ENCODE measurements at regions not wholly inside any gene's neighbourhood (a gene's known extent, or its start where the extent isn't known, plus 50 kb on each side); places are given as distances from the start of the nearest gene placed in this dataset.

- no peak for ATAC-seq (ENCODE audit: insufficient number of reproducible peaks, low FRiP score, low read depth)
- Histone ChIP-seq H3K27ac (no peak overlapping the region), H3K36me3 (no peaks in the 10 kb centered on the region), H3K4me1 (ENCODE audit: control insufficient read depth in 1 of 2, low read depth in 2 of 2) (no peaks in the 10 kb centered on the region), H3K4me3 (no peak overlapping the region), H3K27me3 (replicated peaks; ENCODE audit: insufficient read depth) (no peaks in the 10 kb centered on the region), H3K9me3 (peaks cover 2% of the 10 kb centered on the region)
- no peak for DNase-seq (ENCODE audit: low spot score)
- TF ChIP-seq CTCF (IDR thresholded peaks at IDR 0.05) = no peak
These were observed 216.4 kb upstream of the MYT1L start for GRCh38 chr2:2547451-2547850.

GRCh38 chr2:2546046-2546445, 215.0 kb upstream of the MYT1L start:
- Histone ChIP-seq H3K27me3 (replicated peaks; ENCODE audit: insufficient read depth) (no peaks in the 10 kb centered on the region), H3K4me3 (no peak overlapping the region), H3K27ac (no peak overlapping the region), H3K36me3 (no peaks in the 10 kb centered on the region), H3K4me1 (ENCODE audit: control insufficient read depth in 1 of 2, low read depth in 2 of 2) (no peaks in the 10 kb centered on the region), H3K9me3 (no peaks in the 10 kb centered on the region)
- ATAC-seq (ENCODE audit: insufficient number of reproducible peaks, low FRiP score, low read depth) = no peak
- no peak for TF ChIP-seq CTCF (IDR thresholded peaks at IDR 0.05)
- DNase-seq (ENCODE audit: low spot score) = no peak

DNA sequence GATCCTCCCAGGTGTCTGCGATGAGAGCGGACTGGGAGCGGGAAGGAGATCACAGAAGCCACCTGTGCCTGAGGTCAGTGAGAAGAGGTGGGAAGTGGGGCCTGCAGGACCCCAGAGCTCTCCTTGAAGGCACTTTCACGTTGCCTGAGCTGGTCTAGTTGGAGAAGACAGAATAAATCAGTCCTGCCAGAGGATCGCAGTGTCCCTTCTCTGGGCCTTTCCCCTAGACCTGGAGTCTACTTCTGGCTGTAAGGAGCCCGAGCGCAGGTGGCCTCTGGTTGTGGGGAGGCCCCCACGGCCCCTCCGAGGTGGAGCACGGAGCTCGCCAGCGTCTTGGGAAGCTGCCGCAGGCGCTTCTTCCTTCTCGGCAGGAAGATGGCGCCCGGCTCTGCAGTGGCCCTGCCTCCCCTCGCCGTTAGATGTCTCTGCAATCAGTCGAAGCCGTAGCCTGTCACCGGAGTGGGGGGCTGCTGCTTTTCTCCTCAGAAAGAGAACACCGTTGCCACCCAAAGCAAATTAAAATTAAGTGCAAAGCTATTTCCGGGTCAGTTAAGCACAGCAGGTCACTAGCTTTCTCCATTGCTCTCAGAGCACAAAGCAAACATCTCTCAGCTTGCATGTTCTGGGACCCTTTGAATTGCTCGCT, 212.0 kb upstream of the MYT1L start:
- no peak for DNase-seq (ENCODE audit: low spot score)
- no peak overlapping the region for H3K27ac ChIP-seq
- no peaks in the 10 kb centered on the region for H3K27me3 ChIP-seq (replicated peaks; ENCODE audit: insufficient read depth)
- ATAC-seq (ENCODE audit: insufficient number of reproducible peaks, low FRiP score, low read depth) = no peak
- no peaks in the 10 kb centered on the region for H3K4me1 ChIP-seq (ENCODE audit: control insufficient read depth in 1 of 2, low read depth in 2 of 2)
- TF ChIP-seq CTCF (IDR thresholded peaks at IDR 0.05) = no peak
- H3K36me3 ChIP-seq = no peaks in the 10 kb centered on the region
- no peak overlapping the region for H3K4me3 ChIP-seq
- H3K9me3 ChIP-seq = no peaks in the 10 kb centered on the region

- DNase-seq (ENCODE audit: low spot score) = no peak
These were observed 211.2 kb upstream of the MYT1L start for GRCh38 chr2:2542316-2542715.

DNA sequence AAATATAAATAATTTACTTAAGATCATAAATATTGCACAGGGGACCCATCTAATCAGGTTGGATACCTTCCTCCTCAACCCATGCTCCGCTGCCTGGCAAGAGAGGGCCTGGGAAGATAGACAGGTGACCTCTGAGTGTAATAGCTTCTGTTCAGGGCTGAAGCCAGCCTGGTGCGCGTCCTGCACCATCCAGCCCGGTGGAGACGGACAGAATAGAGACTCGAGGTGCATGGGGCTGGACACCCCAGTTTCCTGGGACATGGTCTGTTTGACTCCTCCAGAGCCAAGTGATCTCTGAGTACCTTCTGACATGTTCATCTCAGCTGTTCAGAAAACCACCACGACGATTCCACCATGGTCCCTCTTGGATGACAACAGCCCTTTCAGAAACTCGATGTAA, 209.3 kb upstream of the MYT1L start:
- no peaks in the 10 kb centered on the region for H3K9me3 ChIP-seq
- ATAC-seq (ENCODE audit: insufficient number of reproducible peaks, low FRiP score, low read depth) (no peak), DNase-seq (ENCODE audit: low spot score) (no peak)
- H3K27ac ChIP-seq = no peak overlapping the region
- H3K27me3 ChIP-seq (replicated peaks; ENCODE audit: insufficient read depth) = no peaks in the 10 kb centered on the region
- TF ChIP-seq CTCF (IDR thresholded peaks at IDR 0.05) = no peak
- H3K36me3 ChIP-seq = no peaks in the 10 kb centered on the region
- no peaks in the 10 kb centered on the region for H3K4me1 ChIP-seq (ENCODE audit: control insufficient read depth in 1 of 2, low read depth in 2 of 2)
- H3K4me3 ChIP-seq = no peak overlapping the region

More at GRCh38 chr2:2542316-2542715, 211.2 kb upstream of the MYT1L start:
- H3K27me3 ChIP-seq (replicated peaks; ENCODE audit: insufficient read depth) = no peaks in the 10 kb centered on the region
- no peak overlapping the region for H3K27ac ChIP-seq
- no peak for ATAC-seq (ENCODE audit: insufficient number of reproducible peaks, low FRiP score, low read depth)
- TF ChIP-seq CTCF (IDR thresholded peaks at IDR 0.05) = no peak
- no peaks in the 10 kb centered on the region for H3K36me3 ChIP-seq
- no peak overlapping the region for H3K4me3 ChIP-seq
- no peaks in the 10 kb centered on the region for H3K9me3 ChIP-seq
- H3K4me1 ChIP-seq (ENCODE audit: control insufficient read depth in 1 of 2, low read depth in 2 of 2) = no peaks in the 10 kb centered on the region
